ENCODE measurements at regions not wholly inside any gene's neighbourhood (a gene's known extent, or its start where the extent isn't known, plus 50 kb on each side); places are given as distances from the start of the nearest gene placed in this dataset.
A peak's percentile ranks its signal among the peaks of the same experiment; 100 is the strongest.

DNA sequence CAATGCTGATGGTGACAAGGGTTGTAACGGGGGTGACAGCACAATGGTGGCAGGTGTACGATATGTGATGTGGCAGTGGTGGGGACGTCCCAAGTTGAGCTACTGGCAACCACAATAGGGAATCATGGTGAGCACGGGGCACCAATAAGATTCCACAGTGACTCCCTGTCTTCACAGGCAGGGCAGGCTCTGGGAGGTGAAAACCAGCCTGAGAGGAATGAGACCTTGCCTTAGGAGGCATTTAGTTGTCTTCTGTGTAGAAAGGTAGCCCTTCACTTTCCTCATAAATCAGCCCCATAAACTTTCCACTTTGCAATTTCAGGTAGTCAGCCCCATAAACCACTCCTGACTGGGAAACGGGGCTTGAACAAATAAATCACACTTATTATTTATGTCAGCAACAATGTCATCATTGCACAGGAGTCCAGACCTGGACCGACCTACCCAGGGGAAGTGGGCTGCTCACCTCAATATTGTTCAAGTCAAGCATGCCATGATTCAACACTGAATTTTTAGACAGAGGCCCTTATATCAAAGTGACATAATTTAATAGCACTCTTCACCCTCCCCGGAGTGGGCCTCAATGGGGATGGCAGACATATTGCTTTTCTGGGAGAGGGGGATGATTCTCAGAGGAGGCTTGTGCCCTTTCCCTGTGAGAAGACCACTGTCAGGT is 150.8 kb downstream of the CDC5L start:
- H3K27ac Mint-ChIP-seq, result no peak overlapping the region
- no peak overlapping the region for H3K4me3 Mint-ChIP-seq
- H3K4me1 Mint-ChIP-seq, result no peaks in the 10 kb centered on the region
- DNase-seq (no peak), ATAC-seq (no peak)
- no peaks in the 10 kb centered on the region for H3K9me3 Mint-ChIP-seq (ENCODE audit: low read depth)
- H3K27me3 Mint-ChIP-seq, result peaks cover 9% of the 10 kb centered on the region
- no peaks in the 10 kb centered on the region for H3K36me3 Mint-ChIP-seq
- CTCF ChIA-PET, result no interaction called here

- DNase-seq (no peak), ATAC-seq (no peak)
- Mint-ChIP-seq H3K27ac (no peak overlapping the region), H3K4me1 (no peaks in the 10 kb centered on the region), H3K9me3 (ENCODE audit: low read depth) (no peaks in the 10 kb centered on the region), H3K36me3 (no peaks in the 10 kb centered on the region), H3K4me3 (no peak overlapping the region), H3K27me3 (peaks cover 9% of the 10 kb centered on the region)
- CTCF ChIA-PET, result no interaction called here
Observed at GRCh38 chr6:44538807-44539201, 151.3 kb downstream of the CDC5L start.

- H3K27ac Mint-ChIP-seq, result no peak overlapping the region
- no peak overlapping the region for H3K4me3 Mint-ChIP-seq
- CTCF ChIA-PET, result no interaction called here
- H3K36me3 Mint-ChIP-seq, result no peaks in the 10 kb centered on the region
- no peaks in the 10 kb centered on the region for H3K4me1 Mint-ChIP-seq
- H3K9me3 Mint-ChIP-seq (ENCODE audit: low read depth), result no peaks in the 10 kb centered on the region
- no peak for ATAC-seq
- DNase-seq, result no peak
- peaks cover 12% of the 10 kb centered on the region for H3K27me3 Mint-ChIP-seq
Observed at GRCh38 chr6:44539701-44540355, 152.3 kb downstream of the CDC5L start.

DNA sequence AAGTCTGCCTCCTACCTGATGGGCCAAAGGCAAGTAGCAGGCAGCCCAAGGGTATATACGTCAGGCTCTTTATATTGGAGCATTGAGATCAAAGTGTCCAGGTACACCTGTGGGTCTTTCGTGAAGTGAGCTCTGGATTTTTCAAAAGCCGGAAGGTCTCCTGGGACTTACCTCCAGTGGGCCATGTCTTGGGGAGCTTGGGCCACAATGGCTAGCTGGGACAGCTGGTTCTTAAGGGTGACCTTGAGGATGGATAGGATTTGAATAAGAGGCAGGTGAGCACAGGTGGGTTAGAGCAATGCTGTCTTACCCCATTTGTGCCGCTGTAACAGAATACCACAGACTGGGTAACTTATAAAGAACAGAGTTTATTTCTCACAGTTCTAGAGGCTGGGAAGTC is 153.4 kb downstream of the CDC5L start:
- CTCF ChIA-PET, result no interaction called here
- Mint-ChIP-seq H3K4me1 (no peaks in the 10 kb centered on the region), H3K36me3 (no peaks in the 10 kb centered on the region), H3K9me3 (ENCODE audit: low read depth) (no peaks in the 10 kb centered on the region), H3K27me3 (peaks cover 17% of the 10 kb centered on the region), H3K4me3 (no peak overlapping the region), H3K27ac (no peak overlapping the region)
- no peak for DNase-seq
- ATAC-seq, result no peak

GRCh38 chr6:44542401-44543116 is 155.1 kb downstream of the CDC5L start:
- no peak overlapping the region for H3K4me3 Mint-ChIP-seq

GRCh38 chr6:44543664-44544063 is 156.2 kb downstream of the CDC5L start:
- Mint-ChIP-seq H3K27me3 (peaks cover 21% of the 10 kb centered on the region), H3K27ac (no peak overlapping the region), H3K4me1 (no peaks in the 10 kb centered on the region), H3K36me3 (no peaks in the 10 kb centered on the region), H3K4me3 (no peak overlapping the region), H3K9me3 (ENCODE audit: low read depth) (no peaks in the 10 kb centered on the region)
- CTCF ChIA-PET, result no interaction called here
- no peak for DNase-seq
- ATAC-seq, result no peak

More at GRCh38 chr6:44542401-44543116, 155.1 kb downstream of the CDC5L start:
- ATAC-seq (no peak), DNase-seq (peak; percentile 11)
- Mint-ChIP-seq H3K27ac (no peak overlapping the region), H3K4me1 (no peaks in the 10 kb centered on the region), H3K27me3 (peaks cover 22% of the 10 kb centered on the region), H3K36me3 (no peaks in the 10 kb centered on the region), H3K9me3 (ENCODE audit: low read depth) (no peaks in the 10 kb centered on the region)
- CTCF ChIA-PET, result interaction anchor here (1.1 kb wide), 1 partner anchor 67 kb away, joined by 5 read pairs; no protein-coding TSS in a partner anchor

- ATAC-seq (no peak), DNase-seq (no peak)
- CTCF ChIA-PET, result interaction anchor here (1.9 kb wide), 1 partner anchor 70 kb away, joined by 5 read pairs; no protein-coding TSS in a partner anchor
- Mint-ChIP-seq H3K4me3 (no peak overlapping the region), H3K9me3 (ENCODE audit: low read depth) (no peaks in the 10 kb centered on the region), H3K36me3 (no peaks in the 10 kb centered on the region), H3K4me1 (no peaks in the 10 kb centered on the region), H3K27me3 (peaks cover 31% of the 10 kb centered on the region), H3K27ac (no peak overlapping the region)
Observed at GRCh38 chr6:44545224-44545623, 157.7 kb downstream of the CDC5L start.

GRCh38 chr6:44548319-44548718 is 160.8 kb downstream of the CDC5L start:
- Mint-ChIP-seq H3K9me3 (ENCODE audit: low read depth) (no peaks in the 10 kb centered on the region), H3K27ac (no peak overlapping the region), H3K4me1 (no peaks in the 10 kb centered on the region), H3K27me3 (peaks cover 34% of the 10 kb centered on the region), H3K36me3 (no peaks in the 10 kb centered on the region), H3K4me3 (no peak overlapping the region)
- DNase-seq, result no peak
- no peak for ATAC-seq
- CTCF ChIA-PET, result no interaction called here

DNA sequence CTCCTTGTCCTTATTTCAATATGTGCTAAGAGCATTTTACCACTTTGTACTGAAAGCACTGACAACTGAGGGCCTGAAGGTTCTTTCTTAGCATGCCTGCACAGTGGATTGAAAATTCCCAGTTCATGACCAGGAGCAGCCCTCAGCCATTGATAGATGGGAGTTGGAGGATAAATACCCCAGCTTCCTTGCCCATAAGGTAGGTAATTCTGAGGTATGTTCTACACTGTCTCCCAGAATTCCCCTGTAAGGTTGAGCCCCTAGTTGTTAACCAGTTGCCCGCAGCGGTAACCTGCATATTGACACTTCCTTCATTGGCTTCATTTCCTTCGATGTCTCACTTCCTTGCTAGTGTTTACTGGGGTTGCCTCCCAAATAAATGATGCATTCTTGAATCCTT is 162.0 kb downstream of the CDC5L start:
- CTCF ChIA-PET, result no interaction called here
- Mint-ChIP-seq H3K27ac (no peak overlapping the region), H3K4me1 (no peaks in the 10 kb centered on the region), H3K36me3 (no peaks in the 10 kb centered on the region), H3K9me3 (ENCODE audit: low read depth) (no peaks in the 10 kb centered on the region), H3K4me3 (no peak overlapping the region), H3K27me3 (peaks cover 34% of the 10 kb centered on the region)
- ATAC-seq, result no peak
- no peak for DNase-seq

GRCh38 chr6:44554194-44554593 is 166.7 kb downstream of the CDC5L start:
- H3K4me1 Mint-ChIP-seq, result no peaks in the 10 kb centered on the region
- peaks cover 25% of the 10 kb centered on the region for H3K27me3 Mint-ChIP-seq
- H3K36me3 Mint-ChIP-seq, result no peaks in the 10 kb centered on the region
- no peak for ATAC-seq
- no peak overlapping the region for H3K4me3 Mint-ChIP-seq
- CTCF ChIA-PET, result no interaction called here
- no peaks in the 10 kb centered on the region for H3K9me3 Mint-ChIP-seq (ENCODE audit: low read depth)
- DNase-seq, result no peak
- H3K27ac Mint-ChIP-seq, result no peak overlapping the region

GRCh38 chr6:44554861-44555260 is 167.4 kb downstream of the CDC5L start:
- Mint-ChIP-seq H3K4me1 (no peaks in the 10 kb centered on the region), H3K27ac (no peak overlapping the region), H3K9me3 (ENCODE audit: low read depth) (no peaks in the 10 kb centered on the region), H3K36me3 (no peaks in the 10 kb centered on the region), H3K4me3 (no peak overlapping the region), H3K27me3 (peaks cover 26% of the 10 kb centered on the region)
- DNase-seq, result no peak
- CTCF ChIA-PET, result no interaction called here
- ATAC-seq, result no peak

GRCh38 chr6:44556046-44556445 is 168.5 kb downstream of the CDC5L start:
- Mint-ChIP-seq H3K4me3 (no peak overlapping the region), H3K9me3 (ENCODE audit: low read depth) (no peaks in the 10 kb centered on the region), H3K27ac (no peak overlapping the region), H3K4me1 (no peaks in the 10 kb centered on the region), H3K27me3 (peaks cover 32% of the 10 kb centered on the region), H3K36me3 (no peaks in the 10 kb centered on the region)
- no peak for ATAC-seq
- DNase-seq, result no peak
- CTCF ChIA-PET, result no interaction called here

GRCh38 chr6:44558024-44558831 is 170.7 kb downstream of the CDC5L start:
- no peak for ATAC-seq
- Mint-ChIP-seq H3K27me3 (peaks cover 33% of the 10 kb centered on the region), H3K9me3 (ENCODE audit: low read depth) (no peaks in the 10 kb centered on the region), H3K4me1 (no peaks in the 10 kb centered on the region), H3K27ac (no peak overlapping the region), H3K4me3 (no peak overlapping the region), H3K36me3 (no peaks in the 10 kb centered on the region)
- CTCF ChIA-PET, result no interaction called here
- DNase-seq, result no peak
